Effector CD4-positive, alpha-beta T cell (primary cell): ENCODE measurements at regions not wholly inside any gene's neighbourhood (a gene's known extent, or its start where the extent isn't known, plus 50 kb on each side); places are given as distances from the start of the nearest gene placed in this dataset.

ENCODE experiments used
- DNase-seq: peaks from one replicate; pipeline ENCODE4 v3.0.0-alpha.2; 2020

DNA sequence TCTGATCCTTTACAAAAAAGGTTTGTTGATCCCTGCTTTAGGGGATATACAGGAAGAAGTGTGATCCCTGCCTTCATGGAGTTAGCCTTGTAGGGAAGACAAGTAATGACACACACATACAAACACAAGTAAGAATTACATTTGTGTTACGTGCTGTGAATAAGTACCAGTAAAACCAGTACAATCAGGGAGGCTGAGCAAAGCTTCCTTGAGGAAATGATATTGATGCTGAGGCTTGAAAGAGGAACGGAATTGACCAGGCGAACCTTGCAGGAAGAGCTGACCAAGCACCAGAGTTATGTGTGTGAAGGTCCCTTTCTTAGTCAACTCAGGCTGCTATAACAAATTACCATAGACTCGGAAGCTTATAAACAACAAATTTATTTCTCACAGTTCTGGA is 83.6 kb upstream of the CACUL1 start:
- DNase-seq: no peak

DNA sequence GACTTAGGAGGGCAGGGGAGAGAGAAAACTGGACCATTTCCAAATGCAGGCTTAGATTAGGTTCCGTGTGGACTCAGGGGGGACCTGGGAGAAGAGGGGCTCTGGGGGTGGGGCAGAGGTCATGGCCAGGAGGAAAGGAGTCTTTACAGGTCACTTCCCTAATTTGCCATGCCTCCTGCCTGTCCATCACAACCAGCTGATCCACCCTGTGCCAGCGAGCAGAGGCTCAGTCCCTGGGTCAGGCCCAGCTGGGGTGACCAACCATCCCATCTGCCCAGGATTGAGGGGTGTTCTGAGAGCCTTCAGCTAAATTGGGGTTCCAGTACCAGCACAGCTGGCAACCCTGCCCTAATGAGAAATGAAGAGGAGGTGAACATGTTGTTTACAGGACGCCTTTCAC is 84.6 kb upstream of the CACUL1 start:
- DNase-seq: no peak

DNA sequence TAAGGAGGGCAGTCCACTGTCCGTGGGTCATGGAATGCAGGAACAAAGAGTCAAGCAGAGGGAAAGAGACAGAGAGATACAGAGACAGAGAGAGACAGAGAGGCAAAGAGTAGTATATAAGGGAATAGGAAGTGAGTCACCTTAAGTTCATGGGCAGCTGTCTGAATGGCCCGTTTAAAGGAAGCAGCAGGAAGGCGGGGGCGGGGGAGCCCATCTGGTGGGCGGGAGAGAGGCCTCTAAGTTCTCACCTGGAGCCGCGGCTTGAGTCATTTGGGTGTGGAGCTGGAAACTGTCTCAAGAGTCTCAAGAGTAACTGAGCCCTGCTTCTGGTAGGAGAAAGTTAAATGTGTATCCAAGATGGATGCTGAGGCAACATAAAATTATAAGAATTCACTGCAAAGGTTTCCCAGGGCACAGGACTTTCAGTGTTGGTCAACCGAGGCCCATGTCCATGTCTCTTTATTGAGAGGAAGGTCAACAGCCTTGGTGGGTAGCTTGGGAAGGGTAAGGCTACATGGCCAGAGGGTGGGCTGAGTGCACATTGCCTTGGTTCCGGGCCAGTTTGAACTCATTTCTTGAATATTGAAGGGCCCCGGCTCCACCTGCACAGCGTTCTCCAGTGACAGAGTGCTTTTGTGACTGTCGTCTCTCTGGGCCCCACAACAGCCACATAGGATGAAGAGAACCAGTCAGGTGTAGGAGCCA is 85.5 kb upstream of the CACUL1 start:
- no peak for DNase-seq

GRCh38 chr10:118840776-118841468 is 86.2 kb upstream of the CACUL1 start:
- no peak for DNase-seq

- DNase-seq: no peak
Measured at GRCh38 chr10:118841881-118842605, 87.3 kb upstream of the CACUL1 start.

DNA sequence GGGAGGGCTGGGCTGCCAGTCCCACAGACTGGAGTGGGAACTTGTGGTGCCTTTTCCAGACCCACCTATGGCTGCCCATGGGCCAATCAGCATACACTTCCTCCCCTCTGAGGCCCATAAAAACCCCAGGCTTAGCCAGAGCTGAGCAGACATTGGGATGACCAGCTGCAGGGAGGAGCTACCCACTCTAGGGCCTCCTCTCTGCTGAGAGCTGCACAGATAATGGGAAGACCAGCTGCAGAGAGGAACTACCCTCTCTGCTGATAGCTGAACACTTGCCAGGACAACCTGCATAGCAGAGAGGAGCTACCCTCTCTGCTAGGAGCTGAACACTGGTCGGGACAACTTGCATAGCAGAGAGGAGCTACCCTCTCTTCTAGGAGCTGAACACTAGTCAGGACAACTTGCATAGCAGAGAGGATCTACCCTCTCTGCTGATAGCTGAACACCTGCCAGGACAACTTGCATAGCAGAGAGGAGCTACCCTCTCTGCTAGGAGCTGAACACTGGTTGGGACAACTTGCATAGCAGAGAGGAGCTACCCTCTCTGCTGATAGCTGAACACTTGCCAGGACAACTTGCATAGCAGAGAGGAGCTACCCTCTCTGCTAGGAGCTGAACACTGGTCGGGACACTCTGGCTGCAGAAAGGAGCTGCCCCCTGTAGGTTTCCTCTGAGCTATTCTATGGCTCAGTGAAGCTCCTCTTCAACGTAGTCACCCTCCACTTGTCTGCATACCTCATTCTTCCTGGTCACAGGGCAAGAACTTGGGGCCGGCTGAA is 88.3 kb upstream of the CACUL1 start:
- DNase-seq: no peak

DNA sequence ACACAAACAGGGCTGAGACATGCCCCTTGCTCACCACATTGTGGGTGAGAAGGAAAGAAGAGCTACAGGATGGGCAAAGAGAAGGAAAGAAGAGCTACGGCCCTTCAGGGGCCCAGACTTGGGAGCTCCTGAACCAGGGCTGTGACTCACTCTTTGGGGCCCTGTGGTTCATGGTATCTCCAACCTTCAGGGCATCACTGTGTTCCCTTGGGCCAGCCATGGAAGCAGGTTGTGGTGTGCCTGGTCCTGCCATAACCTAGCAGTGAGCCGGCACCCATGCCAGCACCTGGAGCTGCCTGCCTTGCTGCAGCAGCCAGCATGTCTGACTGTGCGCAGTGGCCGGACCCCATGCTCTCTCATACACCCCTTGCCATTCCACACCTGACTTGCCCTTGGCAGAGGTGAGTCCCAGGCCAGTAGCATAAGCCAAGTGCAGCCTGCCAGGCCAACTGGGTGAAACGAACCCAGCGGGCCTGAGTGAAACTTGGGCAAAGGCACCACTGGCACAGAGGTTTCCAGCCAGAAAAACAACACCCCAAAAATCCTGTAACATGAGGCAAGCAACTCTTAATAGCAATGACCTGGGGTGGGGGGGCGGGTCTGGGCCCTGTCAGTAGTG is 89.0 kb upstream of the CACUL1 start:
- DNase-seq: no peak

DNA sequence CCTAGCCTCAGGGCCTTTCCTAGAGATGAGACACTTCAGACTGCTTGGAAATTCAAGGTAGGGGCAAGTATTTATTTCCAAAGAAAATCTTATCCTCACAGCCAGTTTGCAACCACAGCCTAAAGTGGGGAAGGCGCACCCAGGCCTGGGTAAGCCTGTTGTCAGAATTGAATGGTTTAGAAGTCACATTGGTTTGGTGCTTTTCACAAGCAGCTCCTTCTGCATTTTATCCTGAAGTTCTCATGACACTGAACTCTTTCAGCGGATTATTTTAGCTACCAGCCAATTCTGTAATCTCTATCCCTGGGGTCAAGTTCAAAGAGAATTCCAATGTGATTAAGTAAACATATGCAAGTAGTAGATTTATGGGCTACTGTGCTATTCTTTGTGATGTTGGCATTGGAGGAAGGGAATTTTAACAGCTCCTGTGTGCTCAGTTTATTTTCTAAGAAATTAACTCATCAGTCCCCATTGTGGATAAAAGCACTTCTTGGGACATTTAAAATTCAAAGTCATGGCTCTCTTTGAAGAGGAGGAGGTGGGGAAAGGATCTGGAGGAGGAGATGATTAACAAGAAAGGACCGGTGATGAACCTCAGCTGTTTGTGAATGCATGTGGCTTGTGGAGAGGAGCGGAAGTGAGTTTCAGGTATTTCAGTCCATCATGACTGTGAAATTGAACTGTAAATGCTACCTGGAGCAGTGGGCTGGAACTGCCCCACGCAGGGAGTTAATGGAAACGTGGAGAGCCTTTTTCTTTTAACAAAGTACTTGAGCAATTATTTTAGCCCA is 90.2 kb upstream of the CACUL1 start:
- DNase-seq: no peak

DNA sequence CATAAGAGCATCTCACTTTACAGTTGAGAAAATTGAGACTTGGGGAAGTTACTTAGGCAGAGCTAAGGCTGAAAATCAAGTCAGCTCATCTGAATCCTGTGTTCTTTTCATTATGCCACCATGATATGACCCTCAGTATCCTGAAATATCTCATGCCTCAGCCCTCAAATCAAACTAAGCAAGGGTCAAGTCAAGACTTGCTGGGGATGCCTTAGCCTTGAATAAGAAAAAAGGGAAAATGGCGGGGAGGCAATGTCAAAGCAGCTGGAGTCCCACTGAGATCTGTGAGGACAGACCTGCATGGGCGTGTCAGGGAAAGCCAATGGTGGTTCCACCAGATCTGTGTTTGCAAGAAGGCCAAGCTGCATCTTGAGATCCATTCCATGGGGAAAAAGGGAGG is 91.0 kb upstream of the CACUL1 start:
- DNase-seq: no peak

GRCh38 chr10:118850418-118851061 is 95.8 kb upstream of the CACUL1 start:
- peak; percentile 47 for DNase-seq

- no peak for DNase-seq
Measured at GRCh38 chr10:118851062-118852035, 96.6 kb upstream of the CACUL1 start.

DNA sequence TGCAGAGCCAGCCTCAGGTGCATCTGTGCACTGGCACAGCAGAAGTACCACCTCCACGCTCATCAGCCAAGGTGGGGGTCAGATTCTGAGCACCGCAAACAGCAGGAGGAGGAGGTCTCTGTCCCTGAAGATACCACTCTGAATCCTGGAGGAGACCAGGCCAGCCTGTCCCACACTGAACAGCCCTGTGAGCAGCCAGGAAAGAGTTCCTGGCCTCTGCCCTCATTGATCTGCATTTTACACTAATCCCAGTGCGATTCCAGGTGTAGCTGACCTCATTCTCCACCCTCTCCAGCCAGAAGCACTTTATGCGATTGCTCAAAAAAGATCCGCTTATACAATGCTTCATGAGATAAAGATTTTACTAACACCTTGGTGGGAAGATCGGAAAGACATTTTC is 99.1 kb upstream of the CACUL1 start:
- no peak for DNase-seq

DNA sequence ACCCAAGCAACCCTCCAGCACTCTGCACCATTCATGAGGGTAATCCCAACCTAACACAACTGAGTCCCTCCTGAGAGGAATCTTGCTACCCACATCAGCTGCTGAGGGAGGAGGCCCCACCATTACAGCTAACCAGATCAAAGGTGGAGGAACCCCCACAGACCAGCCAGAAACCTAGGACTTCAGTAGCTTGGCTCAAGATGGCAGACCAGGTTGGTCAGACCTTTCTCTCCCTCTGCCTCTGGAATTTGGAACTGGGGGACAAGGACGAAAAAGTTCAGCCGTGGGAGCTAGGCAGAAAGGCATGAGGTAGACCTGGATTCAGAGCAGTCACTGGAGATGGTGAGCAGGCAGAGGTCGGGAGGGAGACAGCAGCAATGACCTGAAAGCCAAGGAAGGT is 101.3 kb upstream of the CACUL1 start:
- DNase-seq: no peak

DNA sequence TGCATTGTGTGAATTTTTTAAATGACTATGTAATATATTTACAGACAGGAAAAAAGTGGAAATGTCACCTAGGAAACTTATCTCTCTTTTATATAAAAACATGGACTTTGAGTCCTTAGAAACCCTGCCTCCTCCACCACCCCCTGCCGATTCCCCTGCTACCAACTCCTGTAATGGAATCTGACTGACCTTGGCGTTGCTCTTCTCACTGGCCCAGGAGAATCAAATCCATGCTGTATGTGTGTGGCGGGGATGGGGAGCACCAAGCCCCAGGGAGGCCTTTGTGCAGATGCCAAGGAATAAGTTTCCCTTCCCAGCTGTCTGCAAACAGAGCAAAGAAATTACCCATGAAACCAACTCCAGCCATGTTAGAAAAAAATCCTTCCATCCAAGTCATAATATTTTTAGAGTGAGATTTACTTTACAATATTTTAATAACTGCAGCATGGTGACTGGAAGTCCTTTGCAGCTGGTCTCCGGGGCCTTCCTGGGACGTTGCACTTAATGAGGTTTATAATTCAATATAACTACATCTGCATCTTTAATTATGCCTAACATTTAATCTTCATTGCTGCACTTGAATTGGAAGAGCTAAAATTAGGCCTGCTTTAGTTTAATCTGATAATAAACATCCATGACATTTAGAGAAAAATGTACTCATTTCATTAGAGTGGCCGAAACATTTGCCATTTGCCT is 111.4 kb upstream of the CACUL1 start:
- no peak for DNase-seq

GRCh38 chr10:118867768-118868167 is 113.0 kb upstream of the CACUL1 start:
- DNase-seq: no peak

DNA sequence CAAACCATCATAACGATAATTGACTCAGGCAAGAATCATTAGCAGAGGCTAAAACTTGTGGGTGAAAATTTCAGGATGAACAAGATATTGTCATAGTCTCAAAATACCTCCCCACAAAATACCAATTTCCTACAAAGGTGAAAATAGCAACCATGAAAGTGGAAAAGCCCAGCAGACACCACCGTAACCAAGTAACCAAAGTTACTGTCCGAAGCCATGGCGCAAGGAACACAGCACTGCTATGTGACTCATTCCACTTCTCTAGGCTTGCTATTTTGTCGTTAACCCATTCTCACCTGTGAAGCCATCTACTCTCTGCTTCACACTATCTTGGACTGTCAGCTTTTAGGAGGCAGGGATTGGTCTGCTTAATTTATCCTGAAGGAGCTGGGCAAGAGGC is 113.8 kb upstream of the CACUL1 start:
- no peak for DNase-seq

DNA sequence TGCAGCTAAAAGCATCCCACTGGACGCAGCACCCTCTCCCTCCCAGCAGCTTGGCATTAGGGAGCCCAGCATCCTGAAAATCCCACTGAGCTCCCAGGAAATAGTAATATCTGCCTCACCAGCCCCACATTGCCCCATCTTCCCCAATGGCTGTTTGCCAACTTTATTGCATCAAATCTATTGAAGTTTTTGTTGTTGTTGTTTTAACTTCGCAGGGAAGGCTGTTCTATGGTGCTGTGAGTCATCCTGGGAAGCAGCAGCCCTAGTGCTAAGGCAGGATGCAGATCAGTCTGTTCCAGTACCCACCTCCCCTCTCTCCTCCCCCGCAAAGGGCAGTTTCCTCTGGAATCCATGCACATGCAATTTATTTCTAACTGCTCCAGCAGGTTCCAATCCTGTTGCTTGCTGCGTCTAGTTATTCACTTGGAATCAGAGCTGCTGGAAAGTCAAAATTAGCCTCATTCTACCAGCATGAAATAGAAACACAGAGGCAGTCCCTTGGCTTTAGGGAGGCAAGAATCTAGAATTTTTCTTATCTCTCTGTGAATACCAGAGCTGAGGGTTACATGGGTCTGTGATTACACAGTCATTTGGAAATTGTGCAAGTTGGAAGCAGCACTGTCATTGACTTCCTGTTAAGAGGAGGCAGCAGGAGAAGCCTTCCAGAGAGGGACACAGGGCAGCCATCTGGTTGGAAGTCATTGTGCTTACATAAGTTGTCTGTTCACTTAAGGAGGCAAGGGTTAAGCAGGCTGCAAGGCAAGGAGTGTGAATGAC is 115.9 kb upstream of the CACUL1 start:
- DNase-seq: no peak

DNA sequence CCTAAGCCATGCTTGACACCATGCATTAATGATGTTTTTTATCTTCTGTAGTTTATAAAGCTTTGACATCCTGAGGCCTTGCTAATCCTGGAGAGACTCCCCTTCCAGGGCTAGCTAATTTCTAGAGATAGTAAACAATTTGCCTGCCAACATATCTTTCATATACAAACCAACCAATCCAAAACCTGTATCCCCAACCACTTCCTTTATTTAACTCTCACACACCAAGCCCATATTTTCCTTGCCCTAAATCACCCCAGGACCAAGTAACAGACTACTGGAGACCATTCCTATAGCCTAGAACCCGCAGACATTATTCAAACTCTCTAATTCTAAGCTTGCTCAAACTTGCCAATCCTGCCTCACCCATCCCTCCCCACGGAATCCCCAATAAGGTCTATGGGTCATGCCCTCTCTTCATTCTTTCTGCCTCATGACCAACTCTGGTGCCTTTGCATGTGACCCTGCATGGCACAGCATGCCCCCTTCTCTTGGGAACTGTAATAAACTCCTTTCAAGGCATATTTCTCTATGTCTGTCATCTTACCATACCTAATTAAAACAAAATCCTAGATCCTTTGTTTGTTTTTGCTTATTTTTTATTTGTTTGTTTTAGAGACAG is 116.6 kb upstream of the CACUL1 start:
- no peak for DNase-seq
